Astrocyte (in vitro differentiated cells and primary cell): ENCODE measurements at regions not wholly inside any gene's neighbourhood (a gene's known extent, or its start where the extent isn't known, plus 50 kb on each side); places are given as distances from the start of the nearest gene placed in this dataset.

Source experiments
- DNase-seq: peaks from one replicate; pipeline ENCODE4 v3.0.0-alpha.2; 2010; ENCODE audit warnings: low read depth
- FAIRE-seq: peaks from 2 replicates; lab custom pipeline; 2011; peaks lifted over from hg19 to GRCh38; lab: Jason Lieb, UNC
- H2AFZ ChIP-seq: 2 replicates; pipeline ENCODE4 v1.6.0; 2012; ENCODE audit warnings: low read depth, low read length, inconsistent platforms
- H3K27ac ChIP-seq: 2 replicates; pipeline ENCODE4 v1.5.1; 2011; ENCODE audit warnings: low read depth, low read length, inconsistent platforms
- H3K27me3 ChIP-seq: 2 replicates; pipeline ENCODE4 v1.6.0; 2011; ENCODE audit warnings: low read length, inconsistent platforms; ENCODE audit not compliant: insufficient read depth
- H3K36me3 ChIP-seq: 2 replicates; pipeline ENCODE4 v1.5.1; 2011; ENCODE audit warnings: low read length, inconsistent platforms; ENCODE audit not compliant: insufficient read depth
- H3K4me1 ChIP-seq: 2 replicates; pipeline ENCODE4 v1.5.1; 2011; ENCODE audit warnings: low read length, inconsistent platforms; ENCODE audit not compliant: insufficient read depth
- H3K4me2 ChIP-seq: 2 replicates; pipeline ENCODE4 v1.6.0; 2012; ENCODE audit warnings: low read length, inconsistent platforms
- H3K4me3 ChIP-seq: 2 replicates; pipeline ENCODE4 v1.5.1; 2011; ENCODE audit warnings: low read depth, mild to moderate bottlenecking, low read length, inconsistent platforms; ENCODE audit not compliant: insufficient read depth
- H3K79me2 ChIP-seq: 2 replicates; pipeline ENCODE4 v1.6.0; 2012; ENCODE audit warnings: mild to moderate bottlenecking, low read length, inconsistent platforms; ENCODE audit not compliant: insufficient read depth
- H3K9ac ChIP-seq: 2 replicates; pipeline ENCODE4 v1.6.0; 2012; ENCODE audit warnings: mild to moderate bottlenecking, low read length, inconsistent platforms
- H3K9me3 ChIP-seq: 2 replicates; pipeline ENCODE4 v1.5.1; 2012; ENCODE audit warnings: low read depth, mild to moderate bottlenecking, low read length, inconsistent platforms; ENCODE audit not compliant: insufficient read depth
- H4K20me1 ChIP-seq: 2 replicates; pipeline ENCODE4 v1.6.0; 2012; ENCODE audit warnings: low read length, inconsistent platforms; ENCODE audit not compliant: insufficient read depth
- H3K27ac Mint-ChIP-seq: one replicate; pipeline ENCODE4 v1.8.0; 2021; ENCODE audit warnings: mild to moderate bottlenecking, mixed read lengths; ENCODE audit not compliant: unreplicated experiment
- H3K27me3 Mint-ChIP-seq: one replicate; pipeline ENCODE4 v1.8.0; 2021; ENCODE audit warnings: low read depth, mixed read lengths; ENCODE audit not compliant: unreplicated experiment
- H3K36me3 Mint-ChIP-seq: one replicate; pipeline ENCODE4 v1.8.0; 2021; ENCODE audit warnings: low read depth, mixed read lengths; ENCODE audit not compliant: unreplicated experiment
- H3K4me1 Mint-ChIP-seq: one replicate; pipeline ENCODE4 v1.8.0; 2021; ENCODE audit warnings: low read depth, mixed read lengths; ENCODE audit not compliant: unreplicated experiment
- H3K4me3 Mint-ChIP-seq: one replicate; pipeline ENCODE4 v1.8.0; 2021; ENCODE audit warnings: mild to moderate bottlenecking, moderate library complexity, mixed read lengths; ENCODE audit not compliant: unreplicated experiment
- H3K9me3 Mint-ChIP-seq: one replicate; pipeline ENCODE4 v1.8.0; 2021; ENCODE audit warnings: mild to moderate bottlenecking, mixed read lengths; ENCODE audit not compliant: unreplicated experiment
- EZH2 ChIP-seq: IDR thresholded peaks from 2 replicates; pipeline ENCODE4 v1.6.1; 2012; ENCODE audit warnings: mild to moderate bottlenecking, low read length, inconsistent platforms; ENCODE audit not compliant: insufficient read depth
- TF ChIP-seq, protein P1 (sequence below): IDR thresholded peaks from 2 replicates; pipeline ENCODE4 v1.5.1; 2011; ENCODE audit warnings: low read depth, mild to moderate bottlenecking, inconsistent platforms, low read length, moderate library complexity; ENCODE audit not compliant: insufficient read depth

DNA sequence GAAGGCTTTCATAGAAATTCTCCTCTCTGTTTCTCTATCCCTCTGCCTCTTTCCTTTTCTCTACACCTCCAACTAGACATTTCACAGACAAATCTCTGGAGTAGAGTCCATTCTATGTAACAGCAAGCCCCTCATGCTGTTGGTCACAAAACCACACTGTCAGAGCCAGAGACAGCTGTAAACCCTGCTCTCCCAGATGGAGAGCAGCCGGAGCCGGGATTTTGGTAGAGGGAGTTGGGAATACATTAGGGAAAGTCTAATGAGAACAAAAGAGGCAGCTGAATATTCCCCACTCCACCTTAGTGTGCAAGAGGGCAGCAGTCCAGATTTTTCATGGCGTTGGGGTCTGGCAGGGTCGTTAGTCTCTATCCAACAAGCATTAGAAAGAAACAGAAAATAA lies 68.3 kb upstream of the EDN1 start:
- Mint-ChIP-seq H3K9me3 (no peaks in the 10 kb centered on the region), H3K4me3 (no peak overlapping the region), H3K27me3 (peaks cover 2% of the 10 kb centered on the region), H3K4me1 (no peaks in the 10 kb centered on the region), H3K36me3 (no peaks in the 10 kb centered on the region), H3K27ac (no peak overlapping the region)
- no peaks in the 10 kb centered on the region for H3K9me3 ChIP-seq
- H3K4me1 ChIP-seq = no peaks in the 10 kb centered on the region
- no peaks in the 10 kb centered on the region for H3K79me2 ChIP-seq
- H3K4me2 ChIP-seq = no peak overlapping the region
- no peak for DNase-seq
- TF ChIP-seq, protein P1, sequence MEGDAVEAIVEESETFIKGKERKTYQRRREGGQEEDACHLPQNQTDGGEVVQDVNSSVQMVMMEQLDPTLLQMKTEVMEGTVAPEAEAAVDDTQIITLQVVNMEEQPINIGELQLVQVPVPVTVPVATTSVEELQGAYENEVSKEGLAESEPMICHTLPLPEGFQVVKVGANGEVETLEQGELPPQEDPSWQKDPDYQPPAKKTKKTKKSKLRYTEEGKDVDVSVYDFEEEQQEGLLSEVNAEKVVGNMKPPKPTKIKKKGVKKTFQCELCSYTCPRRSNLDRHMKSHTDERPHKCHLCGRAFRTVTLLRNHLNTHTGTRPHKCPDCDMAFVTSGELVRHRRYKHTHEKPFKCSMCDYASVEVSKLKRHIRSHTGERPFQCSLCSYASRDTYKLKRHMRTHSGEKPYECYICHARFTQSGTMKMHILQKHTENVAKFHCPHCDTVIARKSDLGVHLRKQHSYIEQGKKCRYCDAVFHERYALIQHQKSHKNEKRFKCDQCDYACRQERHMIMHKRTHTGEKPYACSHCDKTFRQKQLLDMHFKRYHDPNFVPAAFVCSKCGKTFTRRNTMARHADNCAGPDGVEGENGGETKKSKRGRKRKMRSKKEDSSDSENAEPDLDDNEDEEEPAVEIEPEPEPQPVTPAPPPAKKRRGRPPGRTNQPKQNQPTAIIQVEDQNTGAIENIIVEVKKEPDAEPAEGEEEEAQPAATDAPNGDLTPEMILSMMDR = no peak
- TF ChIP-seq EZH2 = no peak
- no peak overlapping the region for H3K27ac ChIP-seq
- no peak for FAIRE-seq
- no peaks in the 10 kb centered on the region for H3K27me3 ChIP-seq
- no peak overlapping the region for H2AFZ ChIP-seq
- H3K36me3 ChIP-seq = no peaks in the 10 kb centered on the region
- H4K20me1 ChIP-seq = no peaks in the 10 kb centered on the region
- H3K9ac ChIP-seq = no peak overlapping the region
- no peak overlapping the region for H3K4me3 ChIP-seq

DNA sequence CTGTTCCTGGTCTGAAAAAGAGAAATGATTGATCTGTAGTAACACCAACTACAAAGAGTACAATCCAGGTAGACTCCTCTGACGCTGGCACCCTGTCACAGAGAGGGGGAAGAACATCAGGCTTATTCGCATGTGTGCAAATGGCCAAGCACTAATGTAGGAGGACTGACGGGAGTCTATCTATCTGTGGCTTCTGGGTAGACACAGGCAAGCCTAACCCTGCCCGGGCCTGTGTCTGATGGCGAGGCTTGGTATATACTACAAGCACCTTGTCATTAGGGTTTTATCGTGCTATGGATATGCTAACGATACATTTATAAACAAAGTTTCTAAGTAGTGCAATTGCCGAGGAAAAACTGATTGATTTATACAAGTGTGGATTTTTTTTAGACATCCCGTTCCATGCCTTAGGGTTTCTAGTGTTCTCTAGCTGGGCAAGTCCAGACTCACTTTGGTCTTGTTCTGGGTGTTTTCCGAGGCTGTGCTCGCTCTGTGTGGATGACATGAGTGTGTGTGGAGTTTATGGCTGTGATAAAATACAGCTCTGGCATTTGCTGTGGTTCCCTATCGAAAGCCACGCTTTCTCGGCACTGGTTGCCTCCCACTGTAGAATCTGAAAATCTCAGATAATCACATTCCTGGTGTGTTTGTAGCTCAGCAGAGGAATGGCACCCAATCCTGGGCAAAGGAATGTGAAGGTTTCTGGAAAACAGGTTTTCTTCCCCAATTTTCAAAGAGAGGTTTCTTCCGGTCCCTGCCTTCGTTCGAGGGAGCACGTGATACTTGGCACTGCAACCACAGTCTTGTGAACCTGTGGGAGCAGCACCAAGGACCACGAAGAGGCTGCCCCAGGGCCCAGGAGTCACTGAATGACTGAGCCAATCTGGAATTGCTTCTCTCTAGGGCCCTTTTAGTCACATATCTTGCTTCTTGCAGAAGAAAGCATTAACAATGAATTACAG lies 67.5 kb upstream of the EDN1 start:
- H2AFZ ChIP-seq = no peak overlapping the region
- H3K27ac Mint-ChIP-seq = no peak overlapping the region
- no peak overlapping the region for H3K4me3 ChIP-seq
- TF ChIP-seq EZH2 = no peak
- TF ChIP-seq, protein P1 = no peak
- no peaks in the 10 kb centered on the region for H3K9me3 ChIP-seq
- no peaks in the 10 kb centered on the region for H3K36me3 ChIP-seq
- no peaks in the 10 kb centered on the region for H3K36me3 Mint-ChIP-seq
- no peak overlapping the region for H3K27ac ChIP-seq
- no peaks in the 10 kb centered on the region for H3K9me3 Mint-ChIP-seq
- no peak overlapping the region for H3K9ac ChIP-seq
- H3K79me2 ChIP-seq = no peaks in the 10 kb centered on the region
- no peak overlapping the region for H3K4me2 ChIP-seq
- no peaks in the 10 kb centered on the region for H3K4me1 Mint-ChIP-seq
- no peaks in the 10 kb centered on the region for H4K20me1 ChIP-seq
- no peaks in the 10 kb centered on the region for H3K27me3 ChIP-seq
- peaks cover 2% of the 10 kb centered on the region for H3K27me3 Mint-ChIP-seq
- FAIRE-seq (no peak), DNase-seq (peak; percentile 10)
- no peaks in the 10 kb centered on the region for H3K4me1 ChIP-seq
- H3K4me3 Mint-ChIP-seq = no peak overlapping the region

DNA sequence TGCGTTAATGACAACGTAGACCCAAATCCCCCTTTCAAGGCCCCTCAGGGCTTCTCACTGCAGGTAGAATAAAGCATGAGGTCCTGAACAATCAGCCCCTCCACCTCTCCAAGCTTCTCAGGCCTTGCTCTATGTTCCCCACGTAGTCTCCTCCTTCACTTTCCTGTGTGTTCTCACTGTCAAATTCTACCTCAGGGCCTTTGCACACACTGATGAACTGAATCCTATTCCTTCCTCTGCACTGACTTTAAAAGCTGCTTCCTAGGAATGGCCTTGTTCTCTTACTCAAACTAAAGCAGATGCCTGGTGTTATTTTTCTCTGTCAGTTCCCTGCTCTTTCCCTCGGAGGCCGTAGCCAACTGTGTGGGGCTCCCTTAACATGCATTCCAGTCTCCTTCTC lies 66.8 kb upstream of the EDN1 start:
- H3K9ac ChIP-seq = no peak overlapping the region
- no peaks in the 10 kb centered on the region for H3K36me3 ChIP-seq
- no peaks in the 10 kb centered on the region for H3K4me1 ChIP-seq
- Mint-ChIP-seq H3K36me3 (no peaks in the 10 kb centered on the region), H3K27ac (no peak overlapping the region), H3K4me1 (no peaks in the 10 kb centered on the region), H3K27me3 (peaks cover 2% of the 10 kb centered on the region), H3K4me3 (no peak overlapping the region), H3K9me3 (no peaks in the 10 kb centered on the region)
- H3K27ac ChIP-seq = no peak overlapping the region
- no peaks in the 10 kb centered on the region for H3K9me3 ChIP-seq
- DNase-seq (no peak), FAIRE-seq (no peak)
- H3K4me2 ChIP-seq = no peak overlapping the region
- no peaks in the 10 kb centered on the region for H4K20me1 ChIP-seq
- H2AFZ ChIP-seq = no peak overlapping the region
- H3K27me3 ChIP-seq = no peaks in the 10 kb centered on the region
- TF ChIP-seq, protein P1 = no peak
- no peak for TF ChIP-seq EZH2
- no peaks in the 10 kb centered on the region for H3K79me2 ChIP-seq
- no peak overlapping the region for H3K4me3 ChIP-seq
